Ovary (tissue), 3 donors: ENCODE measurements at regions not wholly inside any gene's neighbourhood (a gene's known extent, or its start where the extent isn't known, plus 50 kb on each side); places are given as distances from the start of the nearest gene placed in this dataset.

Experiments
- CTCF ChIP-seq, 3 donors: fragments of 450-650 bp in 2 of 3; fragments of 200-600 bp in 1 of 3; IDR thresholded peaks; one replicate each; pipeline versions ENCODE4 v1.5.1 to v1.8.0; 2016 to 2022; ENCODE audit warnings: antibody characterized with exemption in 3 of 3, mild to moderate bottlenecking in 1 of 3
- EP300 ChIP-seq: sonication (generic); formaldehyde crosslinking; IDR thresholded peaks from one replicate; pipeline ENCODE4 v1.6.1; 2017; ENCODE audit warnings: antibody characterized with exemption
- donor health status: DM: no; HTN: no; CAD: no.

DNA sequence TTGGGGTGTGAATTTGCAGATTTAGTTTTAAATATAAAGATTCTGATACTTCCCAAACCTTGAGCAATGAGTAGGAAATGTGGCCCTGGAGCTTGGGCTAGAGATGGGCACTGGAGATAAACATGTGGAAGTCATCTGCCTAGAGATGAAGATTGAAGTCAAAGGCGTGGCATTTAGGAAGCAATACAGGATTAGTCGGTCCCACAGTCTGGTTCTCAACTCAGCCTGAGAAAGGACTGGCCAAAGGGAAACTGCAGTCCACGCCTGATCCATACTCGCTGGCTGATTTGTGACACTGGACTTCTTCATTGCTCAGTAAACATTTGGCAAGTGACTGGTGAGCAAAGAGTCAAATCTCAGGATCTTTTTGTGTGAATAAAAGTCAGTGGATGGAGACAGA lies 268.2 kb upstream of the ATP2B1 start:
- TF ChIP-seq CTCF (IDR thresholded peaks at IDR 0.05) (no peak), EP300 (no peak)
